NCI-H2081 (cell line): ENCODE measurements at regions not wholly inside any gene's neighbourhood (a gene's known extent, or its start where the extent isn't known, plus 50 kb on each side); places are given as distances from the start of the nearest gene placed in this dataset.

ENCODE experiments used
- DNase-seq, 2 experiments: peaks; one replicate each; lab custom pipeline; 2025; lab: John Stamatoyannopoulos, UW

DNA sequence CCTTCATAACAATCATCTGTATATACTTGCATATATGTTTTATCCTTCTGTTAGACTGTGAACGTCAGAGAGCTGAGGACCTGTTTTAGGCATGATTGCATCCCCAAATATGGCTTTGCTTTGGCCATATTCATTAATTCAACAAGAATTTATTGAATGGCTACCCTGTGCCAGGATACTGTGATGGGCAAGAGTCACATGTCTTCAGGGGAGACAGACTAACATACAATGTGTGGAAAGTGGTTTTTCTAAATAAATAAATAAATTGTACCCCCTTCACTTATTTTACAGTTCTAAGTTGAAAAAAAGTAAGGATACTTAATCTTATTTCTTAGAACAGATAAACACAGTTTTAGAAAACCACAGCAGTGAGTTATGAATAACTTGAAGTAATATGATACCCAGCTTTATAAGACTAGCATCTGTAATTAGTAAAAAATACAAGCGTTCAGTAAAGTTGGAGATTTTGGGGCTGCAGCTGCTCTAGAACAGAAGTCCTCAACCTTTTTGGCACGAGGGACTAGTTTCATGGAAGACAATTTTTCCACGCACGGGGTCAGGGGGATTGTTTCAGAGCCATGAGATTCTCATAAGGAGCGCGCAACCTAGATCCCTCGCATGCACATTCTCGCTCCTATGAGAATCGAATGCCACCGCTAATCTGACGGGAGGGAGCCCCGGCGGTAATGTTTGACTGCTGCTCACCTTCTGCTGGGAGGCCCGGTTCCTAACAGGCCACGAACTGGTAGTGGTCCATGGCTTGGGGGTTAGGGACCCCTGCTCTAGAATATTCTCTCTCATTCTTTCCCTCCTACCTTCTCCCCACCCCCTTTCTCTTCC is 89.4 kb upstream of the MTPN start:
- no peak for DNase-seq

- DNase-seq, result no peak
Measured at GRCh38 chr7:136064627-136065237, 87.6 kb upstream of the MTPN start.

- peak in 1 of 2 experiments; percentile 23 for DNase-seq
Measured at GRCh38 chr7:136064081-136064480, 86.9 kb upstream of the MTPN start.

- DNase-seq, result peak in 1 of 2 experiments; percentile 42
Measured at GRCh38 chr7:136063326-136063666, 86.1 kb upstream of the MTPN start.

DNA sequence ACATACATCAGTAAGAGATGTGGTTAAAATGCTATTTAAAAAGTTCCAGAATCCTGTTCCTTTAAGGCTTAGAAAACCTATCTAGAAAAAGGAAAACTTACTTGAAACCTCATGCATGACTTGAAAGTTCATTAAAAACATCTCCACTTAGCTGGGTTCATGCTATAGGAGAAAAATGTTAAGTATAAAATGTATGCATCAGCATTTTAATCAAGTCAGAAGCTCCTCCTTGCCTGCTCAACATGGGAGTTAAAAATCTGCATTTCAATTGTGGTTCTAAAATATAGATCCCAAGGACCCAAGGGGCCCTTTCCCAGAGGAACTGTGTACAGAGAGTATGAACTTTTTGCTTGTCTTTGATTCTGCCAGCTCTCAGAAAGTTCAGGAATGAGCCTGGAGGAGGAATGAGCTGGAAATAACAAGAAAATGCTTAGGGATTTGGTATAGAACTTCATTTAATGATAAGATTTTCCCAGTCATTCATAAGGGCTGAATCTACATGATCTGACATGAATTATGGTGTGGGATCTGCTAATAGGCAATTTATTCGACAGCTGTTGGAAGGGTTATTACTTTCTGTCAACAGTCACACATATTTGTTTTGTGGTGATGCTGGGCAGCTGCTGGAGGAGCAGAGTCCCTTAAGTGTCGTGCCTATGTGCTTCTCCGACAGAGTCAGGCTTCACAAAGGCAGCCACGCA is 85.6 kb upstream of the MTPN start:
- DNase-seq, result peak; percentile 67 to 90

- no peak for DNase-seq
Measured at GRCh38 chr7:136061433-136061832, 84.3 kb upstream of the MTPN start.

GRCh38 chr7:136058546-136058945 is 81.4 kb upstream of the MTPN start:
- no peak for DNase-seq

DNA sequence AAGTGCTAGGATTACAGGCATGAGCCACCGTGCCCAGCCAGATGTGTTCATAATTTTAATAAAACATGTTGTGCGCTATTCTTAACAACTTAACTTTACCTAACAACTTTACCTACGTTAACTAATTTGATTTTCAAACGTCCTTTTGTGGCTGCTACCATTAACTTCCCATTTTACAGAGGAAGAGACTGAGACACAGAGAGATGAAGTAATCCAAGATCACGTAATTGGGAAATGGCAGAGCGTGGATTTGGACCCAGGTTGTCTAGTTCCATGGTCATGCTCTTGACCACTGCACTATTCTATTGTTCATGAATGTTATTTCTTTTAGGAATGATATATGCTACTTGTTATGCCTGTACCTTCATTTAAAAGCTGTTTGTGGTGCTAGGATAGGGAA is 80.3 kb upstream of the MTPN start:
- no peak for DNase-seq

- DNase-seq, result no peak
Measured at GRCh38 chr7:136056651-136057231, 79.6 kb upstream of the MTPN start.

GRCh38 chr7:136055266-136055665 is 78.1 kb upstream of the MTPN start:
- DNase-seq, result no peak

DNA sequence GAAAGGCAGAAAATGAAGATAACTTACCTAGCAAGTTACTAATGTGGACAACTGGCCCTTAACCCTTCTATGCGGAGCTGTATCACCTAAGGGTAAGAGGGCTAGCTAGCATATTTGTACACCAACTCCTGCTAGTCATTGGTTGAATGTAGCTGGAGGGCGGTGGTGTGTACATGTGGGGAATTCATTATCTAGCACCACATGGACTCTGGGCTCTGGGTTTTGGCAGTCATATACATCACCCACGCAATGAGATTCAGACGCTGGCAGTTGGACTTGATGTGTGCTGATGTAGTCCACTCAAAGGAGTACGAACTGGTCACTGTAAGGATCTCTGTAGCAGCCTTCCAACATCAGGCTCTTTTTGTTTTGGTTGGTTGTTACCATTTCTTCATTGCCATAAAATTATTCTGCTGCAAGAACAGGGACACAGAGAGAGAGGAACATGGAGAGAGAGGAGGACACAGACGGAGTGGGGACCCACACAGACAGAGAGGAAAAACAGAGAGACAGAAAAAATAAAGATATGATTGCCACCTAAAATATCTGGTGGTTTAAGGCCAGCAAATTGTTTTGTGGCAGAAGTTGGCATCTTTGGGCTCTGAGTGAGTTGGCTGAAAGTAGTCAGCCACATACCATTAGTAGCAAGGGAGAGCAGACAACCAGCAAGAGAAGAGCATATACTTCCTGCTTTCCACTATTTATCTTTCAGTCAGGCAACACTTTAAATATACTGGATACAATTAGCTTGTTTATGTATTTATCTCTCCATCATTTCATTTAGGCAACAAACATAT is 76.7 kb upstream of the MTPN start:
- no peak for DNase-seq

DNA sequence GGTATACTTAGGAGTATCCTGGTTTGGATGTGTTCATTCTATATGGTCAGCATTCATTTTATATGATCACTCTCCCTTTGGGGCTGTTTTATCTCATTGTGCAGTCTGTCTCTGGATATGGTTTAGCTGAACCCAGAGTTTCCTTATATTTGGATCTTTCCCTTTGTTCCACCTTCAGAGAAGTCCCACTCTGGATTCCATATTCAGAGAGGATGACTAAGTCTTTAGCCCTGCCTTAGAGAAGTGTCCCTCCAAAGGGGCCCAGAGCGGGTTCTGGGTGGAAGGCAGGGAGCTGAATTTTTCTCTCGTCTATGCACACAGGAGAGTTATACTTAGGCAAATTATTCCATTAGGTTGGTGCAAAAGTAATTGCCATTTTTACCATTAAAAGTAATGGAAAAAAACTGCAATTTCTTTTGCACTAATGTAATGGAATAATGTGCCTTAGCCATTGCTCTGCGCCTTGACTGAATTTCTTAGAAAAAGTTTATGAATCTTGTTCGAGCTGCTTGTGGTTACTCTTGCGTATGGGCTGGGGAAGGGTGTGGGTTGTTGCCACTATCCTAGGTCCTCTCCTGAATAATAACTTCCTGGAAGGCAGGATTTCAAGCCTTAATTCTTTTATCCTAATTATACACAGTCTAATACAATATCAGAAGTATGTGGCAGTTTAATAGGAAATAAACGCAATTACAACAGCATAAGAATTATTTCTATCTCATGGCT is 74.2 kb upstream of the MTPN start:
- DNase-seq, result no peak

GRCh38 chr7:136050462-136050847 is 73.3 kb upstream of the MTPN start:
- no peak for DNase-seq

DNA sequence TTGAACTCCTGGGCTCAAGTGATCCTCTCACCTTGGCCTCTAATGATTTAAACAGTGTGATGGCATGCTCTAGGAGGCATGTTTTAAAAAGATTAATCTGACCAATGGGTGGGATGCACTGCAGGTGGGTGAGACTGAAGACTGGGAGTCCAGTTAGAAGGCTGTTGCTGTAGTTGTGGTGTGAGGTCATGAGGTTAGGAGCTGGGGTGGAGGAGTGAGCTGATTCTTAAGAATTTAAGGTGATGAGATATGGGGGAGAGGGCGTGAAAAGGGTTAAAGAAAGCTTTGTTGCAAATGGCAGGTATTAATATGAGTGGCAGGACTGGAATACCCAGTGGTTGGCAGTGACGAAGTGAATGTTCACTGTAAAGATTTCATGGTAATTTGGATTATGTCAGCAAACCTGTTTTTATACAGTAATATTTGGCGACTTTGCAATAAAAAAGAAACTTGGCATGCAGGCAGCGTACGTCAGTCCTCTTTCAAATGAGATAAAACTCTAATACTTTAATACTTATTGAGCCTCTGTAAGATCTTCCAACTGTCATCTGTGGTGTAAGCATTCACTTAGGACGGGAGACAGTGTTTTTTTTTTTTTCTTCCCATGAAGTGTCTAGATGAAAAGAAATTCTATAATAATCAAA is 72.8 kb upstream of the MTPN start:
- no peak for DNase-seq

- no peak for DNase-seq
Measured at GRCh38 chr7:136049117-136049516, 72.0 kb upstream of the MTPN start.

DNA sequence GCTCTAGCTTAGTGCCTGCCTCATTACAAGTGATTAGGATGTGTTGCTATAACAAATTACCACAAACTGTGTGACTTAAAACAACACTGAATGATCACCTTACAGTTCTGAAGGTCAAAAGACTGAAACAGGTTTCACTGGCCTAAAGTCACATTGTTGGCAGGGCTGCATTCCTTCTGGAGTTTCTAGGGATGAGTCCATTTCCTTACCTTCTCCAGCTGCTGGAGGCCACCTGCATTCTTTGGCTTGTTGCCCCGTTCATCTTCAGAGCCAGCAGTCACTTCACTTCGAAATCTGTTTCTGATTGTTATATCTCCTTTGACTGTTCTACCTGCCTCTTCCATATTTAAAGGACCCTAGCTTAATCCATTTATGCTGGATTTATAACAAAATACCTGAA is 69.4 kb upstream of the MTPN start:
- DNase-seq, result no peak

DNA sequence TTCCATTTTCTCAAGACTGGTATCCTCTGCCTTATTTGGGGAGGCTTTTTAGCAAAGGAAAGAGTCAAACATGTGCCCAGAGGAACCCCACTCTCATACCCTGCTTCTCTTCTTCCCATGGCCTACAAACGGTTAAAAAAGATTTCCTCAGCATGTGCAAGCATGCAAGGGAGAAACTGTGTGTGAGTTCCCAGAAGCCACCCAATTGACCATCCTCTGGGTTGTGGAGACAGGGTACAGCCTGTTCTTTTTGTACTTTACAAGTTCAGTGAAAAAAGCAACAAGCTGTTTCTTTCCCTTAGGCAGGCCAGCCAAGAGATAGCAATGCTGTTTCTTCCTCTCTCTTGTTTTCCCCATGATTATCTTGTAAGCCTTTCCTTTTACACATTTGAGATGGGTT is 68.8 kb upstream of the MTPN start:
- DNase-seq, result no peak

- DNase-seq, result no peak
Measured at GRCh38 chr7:136045181-136045580, 68.0 kb upstream of the MTPN start.

DNA sequence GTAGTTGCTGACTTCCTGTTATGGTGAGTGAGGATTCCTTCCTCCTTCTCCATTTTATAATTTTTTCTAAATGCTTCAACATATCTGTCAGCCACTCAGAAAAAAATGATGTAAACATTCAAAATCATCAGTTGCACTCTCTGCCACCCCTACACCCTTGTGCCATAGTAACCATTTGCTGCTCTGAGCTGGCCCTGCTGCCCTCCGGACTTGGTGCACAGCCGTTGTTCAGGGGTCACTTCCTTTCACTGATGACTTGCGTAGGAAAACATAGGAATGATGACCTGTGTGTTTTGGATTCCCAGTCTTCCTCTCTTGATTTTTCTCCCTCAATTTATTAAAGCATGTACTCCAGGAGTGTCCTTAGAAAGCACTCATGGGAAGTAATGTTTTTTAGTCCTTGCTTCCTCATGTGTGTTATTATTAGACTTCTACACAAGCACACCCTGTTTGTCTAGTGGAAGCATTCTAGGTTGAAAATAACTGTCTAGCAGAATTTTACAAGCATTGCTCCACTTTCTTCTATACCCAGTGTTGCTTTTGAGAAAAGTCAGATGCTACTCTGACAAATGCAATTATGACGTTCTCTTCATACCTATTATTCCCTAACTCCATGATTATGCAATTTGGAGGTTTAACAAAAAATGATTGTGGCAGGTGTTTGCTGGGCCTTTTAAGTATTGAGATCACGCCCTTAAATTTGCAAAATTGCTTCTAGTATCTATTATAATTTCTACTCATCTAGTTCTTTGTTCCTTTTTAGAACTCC is 62.6 kb upstream of the MTPN start:
- peak in 1 of 2 experiments; percentile 32 for DNase-seq

- DNase-seq, result no peak
Measured at GRCh38 chr7:136036336-136036735, 59.2 kb upstream of the MTPN start.
